Prostate gland (tissue), 2 donors: ENCODE measurements at regions not wholly inside any gene's neighbourhood (a gene's known extent, or its start where the extent isn't known, plus 50 kb on each side); places are given as distances from the start of the nearest gene placed in this dataset.

Source experiments
- POLR2A ChIP-seq: fragments of 450-650 bp; IDR thresholded peaks from one replicate; pipeline ENCODE4 v1.6.1; 2016; ENCODE audit warnings: antibody characterized with exemption, mild to moderate bottlenecking
- TF ChIP-seq, protein P1 (sequence below), 4 experiments: fragments of 200-600 bp in 2 of 4; fragments of 450-650 bp in 2 of 4; sonication (generic) in 2 of 4; IDR thresholded peaks; 1 replicate in 3 of 4; 2 replicates in 1 of 4; pipeline ENCODE4 v1.5.1; 2016 to 2019; ENCODE audit warnings: antibody characterized with exemption in 4 of 4, mild to moderate bottlenecking in 2 of 4, moderate library complexity in 2 of 4

DNA sequence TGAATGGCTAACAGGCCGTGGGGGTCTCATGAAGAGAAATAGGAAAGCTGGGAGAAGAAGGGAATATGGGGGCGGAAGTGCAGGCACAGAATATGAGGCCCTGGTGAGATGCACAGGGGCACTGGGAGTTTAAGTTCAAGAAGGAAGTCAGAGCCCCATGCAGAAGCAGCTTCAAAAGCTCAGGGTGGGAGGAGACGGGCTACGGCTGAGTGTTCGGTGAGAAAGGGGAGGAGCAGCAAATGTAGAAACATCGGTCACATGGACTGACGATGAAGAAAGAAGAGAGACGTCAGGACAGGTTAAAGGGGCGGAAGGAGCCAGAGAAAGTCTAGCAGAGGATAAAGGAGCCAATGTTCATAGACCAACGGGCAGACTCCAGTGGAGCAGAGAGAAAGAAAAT lies 204.5 kb upstream of the ZFHX3 start:
- TF ChIP-seq, protein P1, sequence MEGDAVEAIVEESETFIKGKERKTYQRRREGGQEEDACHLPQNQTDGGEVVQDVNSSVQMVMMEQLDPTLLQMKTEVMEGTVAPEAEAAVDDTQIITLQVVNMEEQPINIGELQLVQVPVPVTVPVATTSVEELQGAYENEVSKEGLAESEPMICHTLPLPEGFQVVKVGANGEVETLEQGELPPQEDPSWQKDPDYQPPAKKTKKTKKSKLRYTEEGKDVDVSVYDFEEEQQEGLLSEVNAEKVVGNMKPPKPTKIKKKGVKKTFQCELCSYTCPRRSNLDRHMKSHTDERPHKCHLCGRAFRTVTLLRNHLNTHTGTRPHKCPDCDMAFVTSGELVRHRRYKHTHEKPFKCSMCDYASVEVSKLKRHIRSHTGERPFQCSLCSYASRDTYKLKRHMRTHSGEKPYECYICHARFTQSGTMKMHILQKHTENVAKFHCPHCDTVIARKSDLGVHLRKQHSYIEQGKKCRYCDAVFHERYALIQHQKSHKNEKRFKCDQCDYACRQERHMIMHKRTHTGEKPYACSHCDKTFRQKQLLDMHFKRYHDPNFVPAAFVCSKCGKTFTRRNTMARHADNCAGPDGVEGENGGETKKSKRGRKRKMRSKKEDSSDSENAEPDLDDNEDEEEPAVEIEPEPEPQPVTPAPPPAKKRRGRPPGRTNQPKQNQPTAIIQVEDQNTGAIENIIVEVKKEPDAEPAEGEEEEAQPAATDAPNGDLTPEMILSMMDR (IDR thresholded peaks at IDR 0.05), result no peak
- no peak for TF ChIP-seq POLR2A
